Globus pallidus (tissue), 1 donor: ENCODE measurements at regions not wholly inside any gene's neighbourhood (a gene's known extent, or its start where the extent isn't known, plus 50 kb on each side); places are given as distances from the start of the nearest gene placed in this dataset.
"Not testable (repeated sequence)": the region's sequence is repeated elsewhere in the genome, so short reads cannot be mapped to it uniquely, and the experiment has no call there.

ENCODE experiments used
- DNase-seq: peaks from one replicate; pipeline ENCODE4 v3.0.0-alpha.2; 2015; ENCODE audit warnings: low spot score

- DNase-seq = no peak
These were observed 242.1 kb downstream of the FGF9 start for GRCh38 chr13:21913010-21913409.

GRCh38 chr13:21917086-21918015 is 246.5 kb downstream of the FGF9 start:
- DNase-seq = no peak

GRCh38 chr13:21920802-21921201 is 249.9 kb downstream of the FGF9 start:
- DNase-seq = not testable (repeated sequence)

GRCh38 chr13:21924958-21925357 is 254.1 kb downstream of the FGF9 start:
- no peak for DNase-seq

GRCh38 chr13:21925720-21926119 is 254.8 kb downstream of the FGF9 start:
- DNase-seq = no peak

GRCh38 chr13:21929400-21929799 is 258.5 kb downstream of the FGF9 start:
- no peak for DNase-seq

- no peak for DNase-seq
These were observed 259.7 kb downstream of the FGF9 start for GRCh38 chr13:21930536-21930935.

- DNase-seq = no peak
These were observed 261.7 kb downstream of the FGF9 start for GRCh38 chr13:21932578-21932977.

GRCh38 chr13:21932996-21933395 is 262.1 kb downstream of the FGF9 start:
- DNase-seq = no peak

GRCh38 chr13:21934284-21934683 is 263.4 kb downstream of the FGF9 start:
- no peak for DNase-seq

GRCh38 chr13:21936674-21937073 is 265.8 kb downstream of the FGF9 start:
- no peak for DNase-seq

GRCh38 chr13:21938168-21938567 is 267.3 kb downstream of the FGF9 start:
- no peak for DNase-seq

GRCh38 chr13:21938636-21939035 is 267.8 kb downstream of the FGF9 start:
- no peak for DNase-seq

- DNase-seq = no peak
These were observed 271.2 kb downstream of the FGF9 start for GRCh38 chr13:21942061-21942460.

GRCh38 chr13:21944610-21945009 is 273.7 kb downstream of the FGF9 start:
- DNase-seq = no peak

GRCh38 chr13:21945195-21945594 is 274.3 kb downstream of the FGF9 start:
- no peak for DNase-seq

GRCh38 chr13:21946964-21947363 is 276.1 kb downstream of the FGF9 start:
- no peak for DNase-seq

GRCh38 chr13:21948769-21949474 is 278.0 kb downstream of the FGF9 start:
- DNase-seq = no peak

- no peak for DNase-seq
These were observed 279.1 kb downstream of the FGF9 start for GRCh38 chr13:21949818-21950429.

- DNase-seq = no peak
These were observed 285.8 kb downstream of the FGF9 start for GRCh38 chr13:21956666-21957065.

- DNase-seq = no peak
These were observed 287.0 kb downstream of the FGF9 start for GRCh38 chr13:21957833-21958232.

- DNase-seq = no peak
These were observed 289.2 kb downstream of the FGF9 start for GRCh38 chr13:21960108-21960507.

GRCh38 chr13:21964686-21965085 is 293.8 kb downstream of the FGF9 start:
- DNase-seq = no peak
